ENCODE measurements at regions not wholly inside any gene's neighbourhood (a gene's known extent, or its start where the extent isn't known, plus 50 kb on each side); places are given as distances from the start of the nearest gene placed in this dataset.

GRCh38 chr3:113063126-113063894, 72.5 kb downstream of the GTPBP8 start:
- TF ChIP-seq CTCF (conservative IDR thresholded peaks at IDR 0.05; ENCODE audit: low read length) (no peak), EZH2phosphoT487 (IDR thresholded peaks at IDR 0.05; ENCODE audit: borderline replicate concordance, low read depth, low read length) (no peak)
